ENCODE measurements at regions not wholly inside any gene's neighbourhood (a gene's known extent, or its start where the extent isn't known, plus 50 kb on each side); places are given as distances from the start of the nearest gene placed in this dataset.
"Not testable (repeated sequence)": the region's sequence is repeated elsewhere in the genome, so short reads cannot be mapped to it uniquely, and the experiment has no call there.

DNA sequence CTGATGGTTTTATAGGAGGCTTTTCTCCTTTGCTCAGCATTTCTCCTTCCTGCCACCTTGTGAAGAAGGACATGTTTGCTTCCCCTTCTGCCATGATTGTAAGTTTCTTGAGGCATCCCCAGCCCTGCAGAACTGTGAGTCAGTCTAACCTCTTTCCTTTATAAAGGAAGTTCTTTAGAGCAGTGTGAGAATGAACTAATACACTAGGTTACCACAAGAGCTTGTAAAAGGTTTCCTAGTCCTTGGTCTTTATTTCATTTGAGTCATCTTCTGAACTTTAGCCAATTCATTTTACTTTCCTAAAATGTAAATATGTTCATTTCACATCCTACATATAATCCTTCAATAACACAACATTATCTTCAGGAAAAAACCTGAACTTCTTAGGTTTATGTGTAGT is 365.3 kb downstream of the HHIPL2 start:
- Histone ChIP-seq H3K27ac (ENCODE audit: low read length) (no peak overlapping the region), H3K9ac (ENCODE audit: low read depth, low read length) (no peak overlapping the region), H3K9me3 (ENCODE audit: insufficient read depth, low read depth, low read length) (peaks cover 5% of the 10 kb centered on the region; the same call in 1 of the 2 replicates), H3K4me3 (ENCODE audit: low read length) (no peak overlapping the region), H3K4me1 (ENCODE audit: insufficient read depth, low read length) (no peaks in the 10 kb centered on the region), H3K36me3 (ENCODE audit: insufficient read depth, low read depth, low read length) (no peaks in the 10 kb centered on the region), H3K27me3 (ENCODE audit: insufficient read depth, low read length) (no peaks in the 10 kb centered on the region)

GRCh38 chr1:222181191-222181590 is 366.7 kb downstream of the HHIPL2 start:
- Histone ChIP-seq H3K36me3 (ENCODE audit: insufficient read depth, low read depth, low read length) (no peaks in the 10 kb centered on the region), H3K27ac (ENCODE audit: low read length) (no peak overlapping the region), H3K9me3 (ENCODE audit: insufficient read depth, low read depth, low read length) (peaks cover 5% of the 10 kb centered on the region; the same call in 1 of the 2 replicates), H3K4me3 (ENCODE audit: low read length) (no peak overlapping the region), H3K4me1 (ENCODE audit: insufficient read depth, low read length) (no peaks in the 10 kb centered on the region), H3K9ac (ENCODE audit: low read depth, low read length) (no peak overlapping the region), H3K27me3 (ENCODE audit: insufficient read depth, low read length) (no peaks in the 10 kb centered on the region)

DNA sequence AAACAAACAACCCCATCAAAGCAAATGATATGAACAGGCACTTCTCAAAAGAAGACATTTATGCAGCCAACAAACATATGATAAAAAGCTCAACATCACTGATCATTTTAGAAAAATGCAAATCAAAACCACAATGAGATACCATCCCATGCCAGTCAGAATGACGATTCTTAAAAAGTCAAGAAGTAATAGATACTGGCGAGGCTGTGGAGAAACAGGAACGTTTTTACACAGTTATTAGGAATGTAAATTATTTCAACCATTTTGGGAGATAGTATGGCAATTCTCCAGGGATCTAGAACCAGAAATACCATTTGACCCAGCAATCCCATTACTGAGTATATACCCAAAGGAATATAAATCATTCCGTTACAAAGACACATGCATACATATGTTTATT is 370.4 kb downstream of the HHIPL2 start:
- H3K36me3 ChIP-seq (ENCODE audit: insufficient read depth, low read depth, low read length); H3K27me3 ChIP-seq (ENCODE audit: insufficient read depth, low read length); H3K4me3 ChIP-seq (ENCODE audit: low read length); H3K4me1 ChIP-seq (ENCODE audit: insufficient read depth, low read length); H3K9ac ChIP-seq (ENCODE audit: low read depth, low read length); H3K27ac ChIP-seq (ENCODE audit: low read length); H3K9me3 ChIP-seq (ENCODE audit: insufficient read depth, low read depth, low read length): not testable (repeated sequence)

GRCh38 chr1:222171005-222171404 is 376.9 kb downstream of the HHIPL2 start:
- H3K4me3 ChIP-seq (ENCODE audit: low read length): no peak overlapping the region

DNA sequence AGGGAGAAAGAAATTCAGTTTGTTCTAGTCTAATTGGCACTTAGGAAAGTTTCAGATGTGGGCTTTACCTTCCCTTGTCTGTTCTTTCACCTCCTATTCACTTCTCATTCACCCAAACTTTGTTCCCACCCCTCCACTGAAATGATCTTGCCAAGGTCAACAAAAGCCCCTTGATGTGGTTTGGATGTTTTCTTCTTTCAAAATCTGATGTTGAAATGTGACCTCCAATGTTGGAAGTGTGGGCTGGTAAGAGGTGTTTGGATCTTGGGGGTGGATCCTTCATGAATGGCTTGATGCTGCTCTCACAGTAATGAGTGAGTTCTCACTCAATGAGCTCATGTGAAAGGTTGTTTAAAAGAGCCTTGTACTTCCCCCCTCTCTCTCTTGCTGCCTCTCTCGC is 379.3 kb downstream of the HHIPL2 start:
- Histone ChIP-seq H3K4me1 (ENCODE audit: insufficient read depth, low read length) (no peaks in the 10 kb centered on the region), H3K27ac (ENCODE audit: low read length) (no peak overlapping the region), H3K36me3 (ENCODE audit: insufficient read depth, low read depth, low read length) (no peaks in the 10 kb centered on the region), H3K4me3 (ENCODE audit: low read length) (no peak overlapping the region), H3K9ac (ENCODE audit: low read depth, low read length) (no peak overlapping the region), H3K9me3 (ENCODE audit: insufficient read depth, low read depth, low read length) (peaks cover 4% of the 10 kb centered on the region; the same call in 1 of the 2 replicates), H3K27me3 (ENCODE audit: insufficient read depth, low read length) (no peaks in the 10 kb centered on the region)

More at GRCh38 chr1:222171005-222171404, 376.9 kb downstream of the HHIPL2 start:
- H3K36me3 ChIP-seq (ENCODE audit: insufficient read depth, low read depth, low read length): no peaks in the 10 kb centered on the region
- H3K9me3 ChIP-seq (ENCODE audit: insufficient read depth, low read depth, low read length): peaks cover 4% of the 10 kb centered on the region; the same call in 1 of the 2 replicates
- no peaks in the 10 kb centered on the region for H3K4me1 ChIP-seq (ENCODE audit: insufficient read depth, low read length)
- H3K27ac ChIP-seq (ENCODE audit: low read length): no peak overlapping the region
- no peak overlapping the region for H3K9ac ChIP-seq (ENCODE audit: low read depth, low read length)
- H3K27me3 ChIP-seq (ENCODE audit: insufficient read depth, low read length): no peaks in the 10 kb centered on the region

DNA sequence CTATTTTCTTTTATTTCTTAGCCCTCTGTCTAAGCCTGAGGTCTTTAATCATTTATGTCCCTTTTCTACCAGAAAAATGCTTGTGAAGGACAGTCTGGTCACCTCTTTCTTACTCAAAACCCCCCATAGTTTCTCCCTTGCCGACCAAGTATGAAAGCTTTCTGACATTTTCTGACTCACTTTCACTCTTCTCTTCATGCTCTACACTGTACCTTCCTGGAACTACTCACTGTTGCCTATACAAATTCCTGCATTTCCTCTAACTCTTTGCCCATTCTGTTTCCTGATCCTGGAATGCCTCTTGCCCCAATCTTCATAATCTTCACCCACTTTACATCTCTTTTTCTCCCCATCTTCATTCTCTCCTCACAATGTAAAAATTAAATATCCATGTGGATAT is 380.0 kb downstream of the HHIPL2 start:
- Histone ChIP-seq H3K27me3 (ENCODE audit: insufficient read depth, low read length) (no peaks in the 10 kb centered on the region), H3K4me1 (ENCODE audit: insufficient read depth, low read length) (no peaks in the 10 kb centered on the region), H3K27ac (ENCODE audit: low read length) (no peak overlapping the region), H3K9ac (ENCODE audit: low read depth, low read length) (no peak overlapping the region), H3K9me3 (ENCODE audit: insufficient read depth, low read depth, low read length) (peaks cover 4% of the 10 kb centered on the region; the same call in 1 of the 2 replicates), H3K36me3 (ENCODE audit: insufficient read depth, low read depth, low read length) (no peaks in the 10 kb centered on the region), H3K4me3 (ENCODE audit: low read length) (no peak overlapping the region)

DNA sequence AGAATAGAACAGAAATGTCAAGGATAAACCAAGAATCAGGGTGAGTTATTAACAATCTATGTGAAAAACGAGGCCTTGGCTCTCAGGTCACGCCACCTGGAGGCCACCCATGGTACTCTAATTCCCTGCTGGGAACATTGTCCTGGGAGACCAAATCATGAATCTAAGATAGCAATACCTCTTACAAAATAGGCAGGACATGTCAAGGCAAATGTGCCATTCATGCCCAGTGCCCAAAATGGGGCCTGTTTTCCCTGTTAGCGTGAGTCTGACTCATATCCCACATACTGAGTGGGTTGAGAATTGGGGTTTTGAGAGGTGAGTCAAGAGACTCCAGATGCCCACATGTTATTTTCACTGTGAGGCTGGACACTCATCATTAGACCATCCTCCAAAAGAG is 380.8 kb downstream of the HHIPL2 start:
- H3K9ac ChIP-seq (ENCODE audit: low read depth, low read length): no peak overlapping the region
- no peak overlapping the region for H3K4me3 ChIP-seq (ENCODE audit: low read length)
- H3K36me3 ChIP-seq (ENCODE audit: insufficient read depth, low read depth, low read length): no peaks in the 10 kb centered on the region
- H3K27ac ChIP-seq (ENCODE audit: low read length): no peak overlapping the region
- H3K27me3 ChIP-seq (ENCODE audit: insufficient read depth, low read length): no peaks in the 10 kb centered on the region
- no peaks in the 10 kb centered on the region for H3K4me1 ChIP-seq (ENCODE audit: insufficient read depth, low read length)
- peaks cover 4% of the 10 kb centered on the region; the same call in 1 of the 2 replicates for H3K9me3 ChIP-seq (ENCODE audit: insufficient read depth, low read depth, low read length)

DNA sequence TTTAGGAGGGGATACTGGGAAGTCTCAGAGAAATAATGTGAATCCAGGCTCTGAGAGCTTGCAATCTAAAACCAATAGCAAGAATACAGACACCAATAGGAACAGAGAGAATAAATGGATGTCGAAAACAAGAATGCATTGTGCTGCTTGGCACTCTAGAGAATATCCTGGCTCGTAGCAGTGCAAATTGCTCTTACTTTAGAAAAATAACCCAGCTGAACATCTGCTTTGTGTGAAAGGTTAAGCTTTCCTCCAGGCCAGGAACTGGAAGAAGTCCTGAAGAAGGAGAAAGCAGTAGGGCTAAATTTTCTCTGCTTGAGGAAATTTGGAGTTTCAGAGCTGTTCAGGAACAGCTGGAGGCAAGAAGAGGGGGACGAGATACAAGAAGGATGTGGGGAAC is 382.3 kb downstream of the HHIPL2 start:
- H3K36me3 ChIP-seq (ENCODE audit: insufficient read depth, low read depth, low read length): no peaks in the 10 kb centered on the region
- H3K27me3 ChIP-seq (ENCODE audit: insufficient read depth, low read length): no peaks in the 10 kb centered on the region
- H3K9ac ChIP-seq (ENCODE audit: low read depth, low read length): no peak overlapping the region
- no peak overlapping the region for H3K27ac ChIP-seq (ENCODE audit: low read length)
- H3K9me3 ChIP-seq (ENCODE audit: insufficient read depth, low read depth, low read length): peaks cover 2% of the 10 kb centered on the region; the same call in 1 of the 2 replicates
- H3K4me3 ChIP-seq (ENCODE audit: low read length): no peak overlapping the region
- no peaks in the 10 kb centered on the region for H3K4me1 ChIP-seq (ENCODE audit: insufficient read depth, low read length)

DNA sequence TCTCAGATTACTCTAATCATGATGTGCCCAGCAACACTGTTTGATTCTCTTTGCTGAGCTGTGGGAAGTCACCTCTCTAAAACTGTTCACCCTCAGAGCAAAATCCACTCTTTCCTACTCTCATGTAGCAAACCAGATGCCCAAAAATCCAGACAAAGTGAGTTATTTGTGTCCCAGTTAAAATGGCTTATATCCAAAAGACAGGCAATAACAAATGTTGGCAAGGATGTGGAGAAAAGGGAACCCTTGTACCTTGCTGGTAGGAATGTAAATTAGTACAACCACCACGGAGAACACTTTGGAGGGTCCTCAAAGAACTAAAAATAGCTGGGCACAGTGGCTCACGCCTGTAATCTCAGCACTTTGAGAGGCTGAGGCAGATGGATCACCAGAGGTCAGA is 384.0 kb downstream of the HHIPL2 start:
- Histone ChIP-seq H3K36me3 (ENCODE audit: insufficient read depth, low read depth, low read length) (no peaks in the 10 kb centered on the region), H3K9ac (ENCODE audit: low read depth, low read length) (no peak overlapping the region), H3K4me3 (ENCODE audit: low read length) (no peak overlapping the region), H3K4me1 (ENCODE audit: insufficient read depth, low read length) (no peaks in the 10 kb centered on the region), H3K27ac (ENCODE audit: low read length) (no peak overlapping the region), H3K27me3 (ENCODE audit: insufficient read depth, low read length) (no peaks in the 10 kb centered on the region), H3K9me3 (ENCODE audit: insufficient read depth, low read depth, low read length) (no peaks in the 10 kb centered on the region)

DNA sequence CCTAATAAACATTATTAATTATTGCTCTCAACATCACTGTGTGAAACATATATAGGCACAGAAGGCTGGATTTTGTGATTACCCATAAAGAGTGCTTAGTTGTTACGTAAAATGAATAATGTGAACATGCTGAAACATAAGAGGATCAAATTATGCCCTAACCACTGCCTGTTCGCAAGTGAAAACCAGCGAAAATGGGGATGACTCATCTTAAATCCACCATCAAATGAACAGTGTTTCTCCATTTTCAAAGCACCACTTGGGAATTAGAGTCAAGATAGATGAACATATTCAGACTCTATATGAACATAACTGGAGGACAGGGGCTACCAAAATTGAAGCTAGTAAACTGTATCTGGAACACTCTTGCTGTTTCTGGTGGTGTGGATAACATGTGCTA is 386.2 kb downstream of the HHIPL2 start:
- Histone ChIP-seq H3K4me3 (ENCODE audit: low read length) (no peak overlapping the region), H3K4me1 (ENCODE audit: insufficient read depth, low read length) (no peaks in the 10 kb centered on the region), H3K9me3 (ENCODE audit: insufficient read depth, low read depth, low read length) (no peaks in the 10 kb centered on the region), H3K36me3 (ENCODE audit: insufficient read depth, low read depth, low read length) (no peaks in the 10 kb centered on the region), H3K27ac (ENCODE audit: low read length) (no peak overlapping the region), H3K27me3 (ENCODE audit: insufficient read depth, low read length) (no peaks in the 10 kb centered on the region), H3K9ac (ENCODE audit: low read depth, low read length) (no peak overlapping the region)

DNA sequence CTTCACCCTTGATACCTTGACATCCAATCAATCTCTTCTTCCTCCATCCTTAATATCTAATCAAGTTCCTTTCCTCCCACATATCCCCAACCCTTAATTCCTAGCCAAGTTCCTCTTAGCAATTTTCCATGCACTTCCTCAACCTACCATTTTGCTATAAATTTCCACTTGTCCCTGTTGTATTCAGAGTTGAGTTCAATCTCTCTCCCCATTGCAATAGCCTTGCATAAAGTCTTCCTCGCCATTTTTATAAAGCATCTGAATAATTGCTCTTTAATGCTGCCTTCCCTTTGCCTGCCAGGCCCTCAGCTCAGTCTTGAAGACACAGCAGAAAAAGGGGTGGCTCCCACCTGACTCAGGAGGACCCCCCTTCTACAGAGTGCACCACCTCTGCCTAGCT is 390.3 kb downstream of the HHIPL2 start:
- no peaks in the 10 kb centered on the region for H3K36me3 ChIP-seq (ENCODE audit: insufficient read depth, low read depth, low read length)
- H3K9ac ChIP-seq (ENCODE audit: low read depth, low read length): no peak overlapping the region
- H3K27me3 ChIP-seq (ENCODE audit: insufficient read depth, low read length): no peaks in the 10 kb centered on the region
- H3K4me1 ChIP-seq (ENCODE audit: insufficient read depth, low read length): no peaks in the 10 kb centered on the region
- no peak overlapping the region for H3K4me3 ChIP-seq (ENCODE audit: low read length)
- no peak overlapping the region for H3K27ac ChIP-seq (ENCODE audit: low read length)
- H3K9me3 ChIP-seq (ENCODE audit: insufficient read depth, low read depth, low read length): no peaks in the 10 kb centered on the region

DNA sequence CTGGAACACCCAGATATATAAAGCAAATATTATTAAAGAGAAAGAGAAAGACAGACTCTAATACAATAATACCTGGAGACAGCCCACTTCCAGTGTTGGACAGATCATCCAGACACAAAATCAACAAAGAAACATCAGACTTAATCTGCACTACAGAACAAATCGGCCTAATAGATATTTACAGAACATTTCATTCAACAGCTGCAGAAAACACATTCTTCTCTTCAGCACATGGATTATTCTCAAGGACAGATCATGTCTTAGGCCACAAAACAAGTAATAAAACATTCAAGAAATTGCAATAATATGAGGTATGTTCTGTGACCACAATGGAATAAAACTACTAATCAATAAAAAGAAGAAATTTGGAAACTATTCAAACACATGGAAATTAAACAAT is 398.3 kb upstream of the DUSP10 start:
- H3K9me3 ChIP-seq (ENCODE audit: insufficient read depth, low read depth, low read length): peaks cover 5% of the 10 kb centered on the region; the same call in 1 of the 2 replicates
- H3K9ac ChIP-seq (ENCODE audit: low read depth, low read length): no peak overlapping the region
- no peak overlapping the region for H3K27ac ChIP-seq (ENCODE audit: low read length)
- no peaks in the 10 kb centered on the region for H3K27me3 ChIP-seq (ENCODE audit: insufficient read depth, low read length)
- no peaks in the 10 kb centered on the region for H3K4me1 ChIP-seq (ENCODE audit: insufficient read depth, low read length)
- H3K4me3 ChIP-seq (ENCODE audit: low read length): no peak overlapping the region
- H3K36me3 ChIP-seq (ENCODE audit: insufficient read depth, low read depth, low read length): no peaks in the 10 kb centered on the region

DNA sequence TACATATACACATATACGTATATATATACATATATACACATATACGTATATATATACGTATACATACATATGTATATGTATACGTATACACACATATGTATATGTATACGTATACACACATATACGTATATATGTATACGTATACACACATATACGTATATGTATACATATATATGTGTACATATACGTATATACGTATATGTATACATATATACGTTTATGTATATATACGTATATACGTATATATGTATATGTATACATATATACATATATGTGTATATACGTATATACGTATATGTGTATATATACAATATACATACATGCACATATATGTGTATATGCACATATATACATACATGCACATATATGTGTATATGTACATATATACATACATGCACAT is 396.2 kb upstream of the DUSP10 start:
- H3K9ac ChIP-seq (ENCODE audit: low read depth, low read length): no peak overlapping the region
- H3K9me3 ChIP-seq (ENCODE audit: insufficient read depth, low read depth, low read length): peaks cover 18% of the 10 kb centered on the region; the same call in 1 of the 2 replicates
- H3K27me3 ChIP-seq (ENCODE audit: insufficient read depth, low read length): no peaks in the 10 kb centered on the region
- H3K27ac ChIP-seq (ENCODE audit: low read length): no peak overlapping the region
- no peaks in the 10 kb centered on the region for H3K4me1 ChIP-seq (ENCODE audit: insufficient read depth, low read length)
- no peaks in the 10 kb centered on the region for H3K36me3 ChIP-seq (ENCODE audit: insufficient read depth, low read depth, low read length)
- no peak overlapping the region for H3K4me3 ChIP-seq (ENCODE audit: low read length)

Data from iPS-20b (cell line).